ENCODE measurements at regions not wholly inside any gene's neighbourhood (a gene's known extent, or its start where the extent isn't known, plus 50 kb on each side); places are given as distances from the start of the nearest gene placed in this dataset.

GRCh38 chr2:59920961-59921360 lies 632.5 kb downstream of the BCL11A start:
- no peak for TF ChIP-seq CTCF (IDR thresholded peaks at IDR 0.05)
- no peak for TF ChIP-seq EZH2 (IDR thresholded peaks at IDR 0.05; ENCODE audit: borderline replicate concordance, insufficient read depth, low read depth, low read length, poor library complexity, severe bottlenecking)
